HG03066 (cell line): ENCODE measurements at regions not wholly inside any gene's neighbourhood (a gene's known extent, or its start where the extent isn't known, plus 50 kb on each side); places are given as distances from the start of the nearest gene placed in this dataset.
A peak's percentile ranks its signal among the peaks of the same experiment; 100 is the strongest.

Experiments used
- ATAC-seq: cut with Tn5 transposase; IDR thresholded peaks from one replicate; pipeline ENCODE4 v1.9.1; 2021; ENCODE audit warnings: low read depth; ENCODE audit not compliant: unreplicated experiment

DNA sequence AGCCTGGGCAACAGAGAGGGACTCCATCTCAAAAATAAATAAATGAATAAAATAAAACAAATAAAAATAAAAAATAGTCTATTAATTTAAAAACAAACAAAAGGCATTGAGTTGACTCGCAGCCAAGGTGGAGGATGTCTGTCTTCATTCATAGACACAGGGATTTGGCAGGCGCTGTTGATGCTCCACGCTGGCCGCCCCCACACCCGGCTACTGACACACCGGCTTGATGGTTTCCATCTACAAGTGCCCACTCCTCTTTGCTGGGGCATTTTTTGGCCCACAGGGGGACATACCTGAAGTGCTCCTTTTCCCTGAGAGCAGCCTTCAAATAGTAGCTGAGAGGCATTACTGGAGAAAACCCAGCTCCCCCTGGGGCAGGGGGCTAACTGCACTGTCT is 178.3 kb upstream of the RALGAPA2 start:
- ATAC-seq, result no peak

DNA sequence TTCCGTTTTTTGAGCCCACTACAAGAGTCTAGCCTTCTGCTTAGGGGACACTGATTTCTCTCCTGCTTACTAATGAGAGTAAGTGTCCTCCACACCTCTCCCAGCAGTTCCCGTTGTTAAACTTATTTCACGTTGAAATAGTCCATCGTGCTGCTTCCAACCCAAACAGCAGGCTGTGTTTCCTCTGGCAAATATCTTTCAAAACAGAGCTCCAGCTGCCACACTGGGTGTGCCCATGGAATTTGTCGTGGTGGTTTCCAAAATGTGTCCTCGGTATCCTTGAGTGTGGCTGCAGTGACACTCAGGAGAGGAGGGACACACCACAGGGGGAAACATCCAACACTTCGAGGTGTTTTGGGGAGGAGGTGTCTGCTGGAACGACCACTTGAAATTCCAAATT is 176.5 kb upstream of the RALGAPA2 start:
- ATAC-seq, result no peak

GRCh38 chr20:20888266-20888656 is 175.8 kb upstream of the RALGAPA2 start:
- ATAC-seq, result no peak

GRCh38 chr20:20887593-20888265 is 175.3 kb upstream of the RALGAPA2 start:
- no peak for ATAC-seq

DNA sequence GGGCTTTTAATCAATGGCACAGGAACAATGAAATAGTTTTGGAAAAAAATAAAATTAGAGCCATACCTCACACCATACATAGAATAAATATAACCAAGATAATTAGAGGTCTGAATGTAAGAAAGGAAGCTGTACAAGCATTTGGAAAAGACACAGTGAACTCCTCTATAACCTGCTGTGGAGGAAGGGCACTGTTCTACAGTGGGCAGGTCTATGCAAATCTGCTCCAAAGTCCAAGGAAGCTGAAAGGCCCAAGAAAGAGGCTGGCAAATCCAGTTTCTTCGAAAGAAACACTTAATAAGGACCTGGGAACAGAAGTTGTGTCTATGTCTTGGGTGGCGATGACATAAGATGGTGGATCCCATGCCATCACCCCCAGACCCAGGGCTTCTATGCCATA is 169.4 kb upstream of the RALGAPA2 start:
- no peak for ATAC-seq

- ATAC-seq, result no peak
These were observed 164.6 kb upstream of the RALGAPA2 start for GRCh38 chr20:20877079-20877478.

GRCh38 chr20:20875716-20876115 is 163.3 kb upstream of the RALGAPA2 start:
- no peak for ATAC-seq

GRCh38 chr20:20872428-20872827 is 160.0 kb upstream of the RALGAPA2 start:
- ATAC-seq, result no peak

GRCh38 chr20:20869161-20869775 is 156.8 kb upstream of the RALGAPA2 start:
- ATAC-seq, result no peak

- ATAC-seq, result no peak
These were observed 152.1 kb upstream of the RALGAPA2 start for GRCh38 chr20:20864351-20865096.

- ATAC-seq, result peak; percentile 65
These were observed 147.8 kb upstream of the RALGAPA2 start for GRCh38 chr20:20860078-20860806.

DNA sequence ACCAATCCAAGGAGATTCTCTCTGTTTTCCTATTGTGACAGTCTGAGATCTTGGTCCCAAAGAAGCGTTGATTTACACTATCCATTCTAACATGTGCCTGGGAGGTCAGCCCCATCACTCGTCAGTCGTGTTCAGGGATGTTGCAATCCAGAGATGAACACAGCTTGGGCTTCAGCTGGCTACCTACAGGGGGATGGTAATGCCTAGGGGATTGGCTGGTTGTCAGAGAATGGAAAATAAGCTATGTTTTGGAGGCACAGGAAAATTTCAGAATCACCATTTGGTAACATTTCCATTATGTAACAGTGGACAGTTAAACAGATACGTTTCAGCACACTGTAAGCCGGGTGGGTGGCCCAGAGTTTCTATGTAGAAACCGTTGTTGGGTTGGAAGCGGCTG is 147.1 kb upstream of the RALGAPA2 start:
- ATAC-seq, result no peak

DNA sequence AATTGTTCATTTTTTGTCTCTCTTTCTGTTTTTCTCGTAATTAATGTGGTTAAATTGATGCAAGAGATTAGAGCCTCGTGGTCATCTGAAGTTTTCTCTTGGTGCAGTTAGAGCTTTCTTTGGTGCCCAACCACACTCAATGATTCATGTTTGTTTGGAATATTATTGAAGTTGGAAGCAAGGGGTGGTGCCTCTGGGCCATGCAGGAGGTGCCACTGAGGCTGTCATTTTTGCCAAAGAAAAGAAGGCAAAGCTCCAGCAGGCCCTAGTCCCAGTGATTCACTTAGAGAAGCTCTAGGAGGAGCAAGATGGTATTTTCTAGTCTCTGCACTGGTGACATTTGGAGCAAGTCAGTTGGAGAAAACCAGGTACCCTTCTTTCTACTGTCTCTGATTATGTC is 144.5 kb upstream of the RALGAPA2 start:
- ATAC-seq, result no peak

- no peak for ATAC-seq
These were observed 143.9 kb upstream of the RALGAPA2 start for GRCh38 chr20:20856306-20856705.

GRCh38 chr20:20851385-20851784 is 138.9 kb upstream of the RALGAPA2 start:
- ATAC-seq, result no peak

- no peak for ATAC-seq
These were observed 138.0 kb upstream of the RALGAPA2 start for GRCh38 chr20:20850407-20850806.

DNA sequence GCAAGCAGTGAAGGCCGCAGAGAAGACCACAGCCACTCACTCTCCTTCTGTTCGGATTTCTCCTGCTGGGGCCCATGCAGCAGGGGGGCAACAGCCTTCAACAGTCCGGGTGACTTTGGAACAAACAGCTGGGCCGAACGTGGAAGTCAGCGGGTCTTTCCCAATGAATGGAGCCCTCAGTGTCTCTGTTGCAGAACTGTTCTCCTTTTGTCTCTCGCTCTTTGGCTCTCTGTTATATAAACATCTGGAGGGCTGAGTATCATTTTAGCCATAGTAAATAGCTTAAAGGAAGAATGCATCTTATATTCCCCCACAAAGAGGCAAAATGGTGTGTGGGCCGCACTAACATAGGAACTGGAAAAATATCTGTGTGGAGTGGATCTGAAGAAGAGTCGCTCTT is 136.7 kb upstream of the RALGAPA2 start:
- ATAC-seq, result no peak

- no peak for ATAC-seq
These were observed 135.4 kb upstream of the RALGAPA2 start for GRCh38 chr20:20847814-20848213.

DNA sequence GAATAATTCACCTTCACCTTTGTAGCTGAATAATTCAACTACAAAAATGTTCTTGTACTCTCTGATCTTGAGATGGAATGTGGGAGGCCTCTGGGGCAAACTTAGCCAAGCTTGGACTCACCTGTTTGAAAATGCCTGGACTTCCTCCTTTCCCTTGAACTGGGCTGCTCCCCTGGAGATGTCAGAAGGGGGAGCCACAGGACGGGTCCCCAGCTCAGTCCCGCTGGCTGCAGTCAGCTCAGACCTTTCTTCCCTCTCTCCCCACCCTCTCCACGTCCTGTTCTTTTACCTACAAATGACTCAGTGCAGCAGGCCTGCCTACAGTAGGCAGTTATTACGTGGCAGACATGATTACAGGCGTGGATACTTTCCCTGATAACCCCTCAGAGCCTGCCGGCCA is 131.5 kb upstream of the RALGAPA2 start:
- ATAC-seq, result no peak

- ATAC-seq, result no peak
These were observed 127.3 kb upstream of the RALGAPA2 start for GRCh38 chr20:20839771-20840170.

GRCh38 chr20:20837574-20838021 is 125.2 kb upstream of the RALGAPA2 start:
- ATAC-seq, result no peak
